GM18870 (cell line): ENCODE measurements at regions not wholly inside any gene's neighbourhood (a gene's known extent, or its start where the extent isn't known, plus 50 kb on each side); places are given as distances from the start of the nearest gene placed in this dataset.

Source experiments
- ATAC-seq: cut with Tn5 transposase; IDR thresholded peaks from one replicate; pipeline ENCODE4 v1.9.1; 2021; ENCODE audit warnings: moderate library complexity; ENCODE audit not compliant: unreplicated experiment

DNA sequence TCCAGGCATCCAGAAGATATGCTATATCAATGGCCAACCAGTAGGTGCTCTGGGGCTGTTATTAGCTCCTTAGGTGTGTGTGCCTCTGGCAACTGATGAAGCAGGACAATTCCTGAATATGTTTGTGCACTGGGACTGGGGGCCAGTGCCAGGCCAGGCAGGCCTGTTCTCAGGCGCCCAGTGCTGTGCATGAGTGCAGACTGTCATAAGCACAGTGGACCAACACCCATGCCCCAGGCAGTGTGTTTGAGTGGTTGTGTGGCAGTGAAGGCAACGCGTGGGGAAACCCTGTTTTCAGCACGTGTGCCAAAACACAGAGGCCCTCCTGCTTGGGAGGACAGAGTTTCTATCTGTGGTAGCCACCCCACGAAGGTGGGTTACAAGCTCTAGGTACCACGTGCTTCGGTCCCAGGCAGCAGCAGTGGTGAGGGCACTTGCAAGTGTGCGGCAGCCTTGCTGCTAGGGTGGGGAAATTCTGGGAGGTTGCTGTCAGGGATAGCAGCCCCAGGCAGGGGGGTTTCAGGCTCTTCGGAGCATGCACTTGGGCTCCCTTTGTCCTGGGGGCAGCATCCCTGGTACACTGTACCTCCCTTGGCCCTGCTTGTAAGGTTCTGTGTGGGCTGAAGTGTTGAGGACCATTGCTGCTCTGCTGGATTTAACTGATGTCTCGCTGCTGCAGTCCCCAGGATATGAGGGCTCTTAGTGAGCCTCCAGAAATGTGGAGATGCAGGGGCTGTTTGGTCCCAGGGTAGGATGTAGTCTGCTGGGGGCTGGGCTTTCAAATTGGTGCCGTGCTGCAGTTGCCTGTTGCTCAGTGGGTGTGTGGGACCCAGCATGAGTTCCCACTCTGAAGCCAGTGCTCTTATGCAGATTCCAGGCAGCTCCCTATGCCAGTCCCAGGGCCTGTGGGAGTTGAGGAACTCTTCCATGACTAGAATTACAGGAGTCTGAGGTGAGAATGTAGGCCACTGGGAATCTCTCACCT lies 280.9 kb downstream of the RPRM start:
- ATAC-seq, result no peak

DNA sequence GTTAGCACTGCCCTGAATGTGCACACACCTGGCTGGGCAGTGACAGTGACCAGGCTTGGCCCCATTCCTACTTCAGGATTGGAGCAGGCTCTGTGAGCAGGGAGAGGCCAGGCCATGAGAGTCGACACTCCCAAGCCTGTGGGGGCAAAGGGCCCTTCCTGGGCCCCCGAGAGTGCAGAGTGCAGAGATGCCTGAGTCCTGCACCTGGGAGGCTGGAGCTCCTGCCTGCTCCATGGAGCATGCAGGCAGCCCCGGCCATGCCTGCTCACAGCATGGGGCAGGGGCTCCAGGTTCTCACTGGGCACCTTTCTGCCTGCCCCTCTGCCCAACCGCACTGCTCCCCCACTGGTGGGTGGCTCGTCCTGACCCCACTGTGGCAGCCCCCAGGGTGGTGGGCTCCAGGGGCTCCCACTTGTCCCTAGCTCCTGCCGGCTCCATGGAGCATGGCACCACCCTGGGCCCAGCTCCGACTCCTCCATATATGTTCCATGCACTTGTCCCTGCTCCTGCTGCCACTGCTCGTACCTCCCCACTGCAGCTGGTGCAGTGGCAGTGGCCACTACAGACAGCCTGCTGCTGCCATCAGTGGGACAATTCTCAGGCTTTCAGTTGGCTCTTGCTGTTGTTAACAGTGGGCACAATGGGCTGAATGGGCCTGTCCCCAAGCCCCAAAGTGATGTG lies 282.0 kb downstream of the RPRM start:
- ATAC-seq, result no peak

DNA sequence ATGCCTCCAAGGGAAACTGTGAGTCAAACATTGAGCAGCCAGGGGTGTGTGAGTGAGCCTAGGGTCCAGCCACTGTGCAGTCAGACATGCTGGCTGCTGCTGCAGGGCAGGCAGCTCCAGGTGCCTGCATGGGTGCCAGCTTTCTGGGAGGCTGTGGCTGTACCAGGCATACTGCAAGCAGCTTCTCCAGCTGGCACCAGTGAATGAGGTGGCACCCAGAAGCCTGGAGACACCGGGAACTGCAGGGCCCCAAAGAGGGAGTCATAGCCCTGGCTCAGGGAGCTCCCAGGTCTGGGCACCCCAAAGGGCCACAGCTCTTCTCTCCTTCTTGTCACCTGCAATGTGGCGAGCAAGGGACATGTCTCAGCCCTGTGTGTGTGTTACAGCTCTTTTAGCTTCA lies 283.2 kb downstream of the RPRM start:
- no peak for ATAC-seq

DNA sequence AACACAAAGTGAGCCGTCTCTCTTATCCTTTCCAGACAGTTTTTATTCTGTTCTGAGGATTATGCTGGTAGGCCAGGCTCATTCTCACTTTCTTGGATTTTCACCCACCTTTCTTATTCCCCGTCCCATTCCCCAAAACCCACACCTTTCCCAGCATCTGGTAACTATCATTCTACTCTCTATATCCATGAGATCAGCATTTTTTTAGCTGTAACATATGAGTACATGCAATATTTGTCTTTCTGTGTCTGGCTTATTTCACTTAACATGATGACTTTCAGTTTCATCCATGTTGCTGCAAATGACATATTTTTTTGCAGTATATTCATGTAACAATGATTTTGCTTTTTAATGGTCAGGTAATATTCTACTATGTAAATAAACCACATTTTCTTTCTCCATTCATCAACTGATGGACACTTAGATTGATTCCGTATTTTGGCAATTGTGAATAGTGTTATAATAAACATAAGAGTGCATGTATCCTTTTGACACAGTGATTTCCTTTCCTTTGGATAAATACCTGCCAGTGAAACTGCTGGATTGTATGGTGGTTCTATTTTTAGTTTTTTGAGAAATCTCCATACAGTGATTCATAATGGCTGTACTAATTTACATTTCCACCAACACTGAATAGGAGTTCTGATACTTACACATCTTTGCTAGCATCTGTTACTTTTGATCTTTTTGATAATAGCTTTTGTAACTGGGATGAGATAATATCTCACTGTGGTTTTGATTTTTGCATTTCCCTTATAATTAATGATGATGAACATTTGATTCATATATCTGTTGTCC lies 289.3 kb downstream of the RPRM start:
- ATAC-seq, result no peak

DNA sequence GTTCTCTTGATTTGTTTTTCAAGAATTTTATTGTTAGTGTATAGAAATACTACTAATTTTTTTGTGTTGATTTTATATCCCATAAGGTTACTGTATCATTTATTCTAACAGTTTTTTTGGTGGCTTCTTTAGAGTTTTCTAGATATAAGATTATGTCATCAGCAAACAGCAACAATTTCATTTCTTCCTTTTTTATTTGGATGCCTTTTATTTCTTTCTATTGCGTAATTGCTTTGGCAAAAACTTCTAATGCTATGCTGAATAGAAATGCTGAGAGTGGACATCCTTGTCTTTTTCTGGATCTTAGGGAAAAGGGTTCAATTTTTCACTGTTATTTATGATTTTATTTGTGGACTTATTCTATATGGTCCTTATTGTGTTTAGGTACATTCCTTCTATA lies 298.8 kb downstream of the RPRM start:
- no peak for ATAC-seq

DNA sequence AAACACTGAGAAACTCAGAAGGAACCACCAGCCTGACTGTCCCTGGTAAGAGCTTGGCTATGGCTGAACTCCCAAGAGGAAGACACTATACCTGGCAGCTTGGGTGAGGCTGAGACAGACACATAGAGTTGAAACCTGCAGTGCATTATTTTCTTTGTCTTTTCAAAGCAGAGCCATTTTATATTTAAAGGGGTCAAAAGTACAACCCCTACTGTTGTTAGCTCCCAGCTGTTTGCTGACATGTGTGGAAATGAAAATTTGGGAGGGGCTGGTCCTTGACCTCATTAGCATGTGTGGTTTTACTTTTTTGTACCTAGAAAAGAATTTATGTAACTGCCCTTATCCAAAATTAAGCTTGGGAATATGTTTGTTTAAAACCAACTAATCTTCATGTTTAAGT lies 309.0 kb downstream of the RPRM start:
- no peak for ATAC-seq

DNA sequence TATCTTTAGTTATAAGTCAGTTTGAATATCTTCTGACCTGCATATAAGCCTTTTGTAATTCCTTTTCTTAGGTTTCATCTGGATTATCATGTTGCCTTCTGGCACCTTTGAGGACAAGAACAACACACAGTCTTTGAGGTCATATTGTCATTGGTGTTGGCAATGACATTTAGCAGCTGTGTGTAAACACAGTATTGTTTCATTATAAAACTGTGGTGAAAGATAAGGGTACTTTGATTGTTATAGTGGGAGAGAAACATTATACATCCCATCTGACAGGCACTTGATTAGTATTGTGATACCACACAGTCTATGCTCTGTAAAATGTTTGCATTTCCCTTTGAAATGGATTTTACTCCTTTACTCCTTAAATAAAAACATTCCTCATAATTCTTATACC lies 313.5 kb downstream of the RPRM start:
- ATAC-seq, result no peak

DNA sequence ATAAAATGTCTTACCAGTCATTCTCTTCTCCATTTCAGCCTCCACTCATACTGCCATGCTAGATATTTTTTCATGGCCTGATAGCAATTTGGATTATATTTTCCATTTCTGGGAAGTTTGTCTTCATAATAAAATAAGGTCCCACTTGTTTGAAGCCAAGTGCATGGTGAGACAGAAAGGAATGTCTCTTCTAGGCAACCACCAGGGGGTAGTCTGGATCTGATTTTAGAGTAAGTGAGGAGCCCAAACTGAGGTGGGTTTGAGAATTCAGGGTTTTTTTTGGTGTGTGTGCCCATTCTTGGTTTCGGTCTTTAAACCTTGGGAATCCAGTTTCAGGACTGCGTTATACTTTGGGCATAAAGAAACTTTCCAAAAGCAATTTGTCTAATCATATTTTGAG lies 315.5 kb downstream of the RPRM start:
- ATAC-seq, result no peak

DNA sequence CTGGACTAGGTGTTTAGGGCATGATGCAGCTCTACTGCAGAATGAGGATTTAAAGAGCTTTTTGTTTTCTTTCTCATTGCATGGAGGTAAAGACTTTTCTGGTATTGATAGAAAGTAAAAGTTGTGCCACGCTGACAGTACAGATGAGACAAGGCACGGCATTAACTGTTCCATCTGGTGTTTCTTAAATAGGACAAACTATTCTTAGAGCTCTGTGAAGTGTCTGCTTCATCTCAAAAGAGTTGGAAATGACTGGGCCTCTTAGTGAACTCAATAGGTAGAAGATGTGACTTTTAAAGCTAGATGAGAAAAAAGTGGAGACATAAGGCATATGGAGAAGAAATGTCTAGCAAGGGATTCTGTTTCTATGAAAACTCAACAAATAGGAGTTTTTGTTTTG lies 321.8 kb downstream of the RPRM start:
- no peak for ATAC-seq

DNA sequence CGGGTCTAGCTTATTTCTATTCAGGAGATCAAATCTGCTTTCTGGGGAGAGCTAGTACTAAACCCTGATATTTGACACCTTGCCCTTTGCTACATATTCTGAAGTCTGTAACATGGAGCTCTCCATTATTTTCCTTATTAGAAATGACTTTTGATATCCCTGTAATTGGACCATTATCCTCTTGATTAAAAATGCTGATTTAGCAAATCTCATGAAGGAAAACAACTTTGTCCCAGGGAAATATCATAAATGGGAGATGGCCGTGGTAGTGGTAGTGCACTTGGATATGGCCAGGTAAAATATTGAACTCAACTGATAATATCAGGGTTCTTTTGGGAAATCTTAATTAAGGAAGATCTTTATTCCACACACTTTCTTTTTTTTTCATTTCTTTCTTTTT lies 326.5 kb downstream of the RPRM start:
- no peak for ATAC-seq

DNA sequence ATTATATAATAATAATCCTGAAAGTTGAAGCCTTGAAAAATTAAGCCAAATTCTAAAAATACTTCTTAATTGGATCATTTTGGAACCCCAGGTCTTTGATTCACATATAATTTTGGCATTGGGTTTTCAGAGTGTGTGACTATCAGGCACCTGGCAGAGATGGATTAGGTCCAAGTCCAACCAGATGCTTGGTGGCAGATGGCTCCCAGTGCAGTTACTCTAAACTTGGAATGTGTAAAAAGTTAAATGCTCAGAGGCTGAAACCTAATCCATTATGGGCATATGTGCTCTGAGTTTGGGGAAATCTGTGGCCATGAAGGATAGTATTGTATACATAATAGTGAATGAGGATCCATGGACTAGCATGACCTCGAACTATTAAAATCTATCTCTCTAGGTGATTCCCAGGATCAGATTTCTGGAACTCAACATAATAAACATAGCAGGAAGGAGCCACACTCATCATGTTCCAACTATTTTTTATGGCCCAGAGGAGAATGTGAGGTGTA lies 333.0 kb downstream of the RPRM start:
- no peak for ATAC-seq

DNA sequence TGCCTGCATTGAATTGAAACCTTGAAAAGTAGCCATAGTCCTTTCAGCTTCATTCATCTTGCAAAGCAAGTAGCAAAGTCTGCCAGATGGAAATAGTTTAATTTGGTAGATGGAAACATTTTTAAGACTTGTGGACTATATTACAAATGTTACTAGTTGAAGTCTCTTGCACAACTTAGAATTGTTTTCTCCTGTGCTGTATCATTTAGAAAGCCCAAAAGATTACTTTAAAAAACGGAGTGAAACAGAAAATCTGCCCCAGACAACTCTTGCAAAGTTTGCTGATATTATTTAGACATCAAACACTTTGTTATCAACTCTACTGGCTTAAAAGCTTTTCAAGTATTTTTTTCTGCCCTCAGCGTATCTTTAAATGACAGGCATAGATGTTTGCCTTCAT lies 335.0 kb downstream of the RPRM start:
- no peak for ATAC-seq

DNA sequence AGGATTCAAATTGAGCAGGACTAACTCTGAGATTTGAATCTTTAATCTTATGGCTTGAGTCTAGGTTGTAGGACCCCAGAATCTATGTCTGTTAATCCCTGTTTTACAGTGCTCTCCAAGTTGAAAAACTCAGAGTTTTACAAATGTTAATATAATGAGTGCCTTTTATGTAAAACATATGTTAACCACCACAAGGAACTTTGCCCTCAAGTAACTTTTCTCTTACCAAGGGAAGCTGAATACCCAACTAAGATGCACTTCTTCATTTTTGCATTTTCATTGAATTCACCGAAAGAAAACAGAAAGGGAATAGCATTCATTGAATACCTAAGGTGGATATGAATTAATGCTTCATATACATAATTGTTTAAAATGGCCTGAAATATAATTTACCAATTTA lies 338.1 kb downstream of the RPRM start:
- ATAC-seq, result no peak

DNA sequence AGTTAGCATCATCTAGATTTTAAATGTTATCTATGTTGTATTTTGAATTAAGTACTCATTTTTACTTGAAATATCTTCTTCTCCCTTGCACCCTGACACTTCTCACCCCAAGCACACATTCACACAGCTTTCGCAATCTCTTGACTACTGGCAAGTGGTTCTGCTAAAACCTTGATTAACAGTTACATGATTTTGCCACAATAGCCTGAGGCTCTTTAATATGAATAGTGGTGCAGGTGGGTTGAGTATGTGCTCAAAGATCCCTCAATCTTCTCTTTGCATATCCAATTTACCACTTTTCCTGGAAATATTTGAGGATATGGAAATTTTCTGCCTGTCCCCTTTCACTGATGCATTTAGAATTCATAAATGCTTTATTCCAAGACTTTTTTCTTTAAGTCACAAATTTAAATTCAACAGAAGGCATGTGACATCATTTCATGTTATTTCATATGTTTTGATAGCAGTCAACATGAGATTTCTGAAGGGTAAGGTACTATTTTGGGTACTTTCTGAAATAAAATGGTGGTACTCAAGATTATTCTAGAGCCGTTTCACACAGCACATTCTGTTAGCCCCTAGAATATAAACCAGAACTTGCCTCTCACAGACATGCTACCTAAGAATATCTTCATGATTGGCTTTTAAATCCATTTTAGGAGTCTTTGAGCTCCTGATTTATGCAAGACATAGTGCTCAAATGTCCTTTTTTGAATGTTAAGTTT lies 339.7 kb downstream of the RPRM start:
- no peak for ATAC-seq

DNA sequence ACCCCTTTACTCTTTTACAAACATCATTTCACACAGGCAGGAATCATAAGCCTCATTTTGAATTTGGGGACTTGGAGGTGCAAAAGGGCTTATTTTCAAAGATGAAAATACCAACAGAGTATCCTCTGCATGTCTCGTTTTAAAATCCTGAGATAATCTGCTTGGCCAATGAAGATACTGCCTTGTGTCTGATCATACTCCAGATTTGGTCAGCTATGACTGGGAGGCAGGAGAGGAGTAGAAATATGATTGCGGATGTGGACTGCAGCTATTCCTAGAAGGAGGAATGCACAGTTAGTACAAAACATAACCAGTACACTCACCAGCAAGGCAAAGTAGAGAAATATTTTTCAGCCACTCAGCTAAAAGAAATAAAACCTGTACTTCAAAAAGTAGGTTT lies 342.3 kb downstream of the RPRM start:
- ATAC-seq, result no peak

DNA sequence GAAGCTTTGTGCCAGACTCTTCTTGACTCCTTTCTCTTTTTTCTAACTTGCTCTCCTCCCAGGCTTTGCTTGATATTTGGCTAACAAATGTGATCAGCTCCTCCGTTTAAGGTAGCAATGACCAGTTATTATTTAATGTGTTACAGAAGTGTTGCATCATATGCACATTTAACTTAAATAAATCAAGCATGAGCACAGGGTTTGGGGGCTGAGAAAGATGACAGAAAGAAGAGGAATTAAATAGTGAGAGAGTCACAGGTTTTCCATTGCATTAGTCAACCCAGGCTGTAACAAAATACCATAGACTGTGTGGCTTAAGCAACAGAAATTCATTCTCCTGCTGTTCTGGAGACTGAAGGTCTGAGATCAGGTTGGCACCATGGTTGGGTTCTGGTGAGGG lies 343.8 kb downstream of the RPRM start:
- no peak for ATAC-seq

DNA sequence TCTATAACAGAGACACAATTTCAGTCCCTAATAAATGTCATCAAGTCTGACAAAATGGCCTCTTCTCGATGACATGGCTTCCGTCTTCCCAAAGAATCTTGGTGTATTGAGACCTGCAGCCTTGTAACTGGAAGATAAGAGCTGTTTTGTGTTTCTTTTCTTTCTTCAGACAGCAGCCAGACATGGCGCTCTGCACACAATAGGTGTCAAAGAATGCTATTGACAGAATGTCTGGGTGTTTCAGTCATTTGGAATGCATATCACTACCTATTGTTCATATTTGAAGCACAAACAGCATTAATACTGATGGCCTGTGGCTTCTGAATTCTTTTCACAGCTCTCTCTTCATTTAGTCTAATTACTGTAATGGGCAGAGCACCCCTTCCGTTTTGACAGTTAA lies 344.8 kb downstream of the RPRM start:
- no peak for ATAC-seq

DNA sequence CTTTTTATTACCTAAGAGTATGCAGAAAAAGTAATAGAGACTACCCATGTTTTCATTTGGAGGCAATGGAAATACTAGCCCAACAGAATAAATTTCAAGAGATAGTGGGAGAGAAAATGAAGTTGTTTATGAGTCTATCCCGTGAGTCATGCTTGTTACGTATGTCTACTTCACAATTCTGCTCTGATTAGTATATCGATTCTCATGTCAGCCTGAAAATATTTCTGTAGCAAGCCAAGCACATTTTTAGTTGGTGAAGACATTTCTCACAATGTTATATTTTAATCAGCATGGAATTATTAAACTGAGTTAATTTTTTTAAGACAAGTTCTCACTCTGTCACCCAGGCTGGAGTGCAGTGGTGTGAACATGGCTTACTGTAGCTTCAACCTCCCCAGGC lies 346.1 kb downstream of the RPRM start:
- no peak for ATAC-seq

DNA sequence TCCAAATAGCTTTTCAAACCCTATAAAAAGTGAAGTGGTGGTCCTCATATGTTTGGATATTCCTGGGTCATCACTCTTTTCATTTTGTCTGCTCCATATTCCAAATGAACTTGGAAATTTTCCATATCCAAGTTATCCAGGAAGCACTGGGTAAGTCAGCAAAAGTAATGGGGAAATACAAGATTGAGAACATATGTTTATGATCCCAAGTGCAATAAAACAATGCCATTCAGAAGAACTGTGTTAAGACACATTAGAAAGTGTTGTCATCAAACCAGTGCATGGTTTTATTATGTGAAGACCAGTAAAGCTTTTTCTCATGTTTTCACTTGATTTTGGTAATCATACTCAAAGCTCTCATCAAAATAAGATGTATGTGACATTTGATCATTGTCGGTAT lies 363.4 kb downstream of the RPRM start:
- no peak for ATAC-seq

DNA sequence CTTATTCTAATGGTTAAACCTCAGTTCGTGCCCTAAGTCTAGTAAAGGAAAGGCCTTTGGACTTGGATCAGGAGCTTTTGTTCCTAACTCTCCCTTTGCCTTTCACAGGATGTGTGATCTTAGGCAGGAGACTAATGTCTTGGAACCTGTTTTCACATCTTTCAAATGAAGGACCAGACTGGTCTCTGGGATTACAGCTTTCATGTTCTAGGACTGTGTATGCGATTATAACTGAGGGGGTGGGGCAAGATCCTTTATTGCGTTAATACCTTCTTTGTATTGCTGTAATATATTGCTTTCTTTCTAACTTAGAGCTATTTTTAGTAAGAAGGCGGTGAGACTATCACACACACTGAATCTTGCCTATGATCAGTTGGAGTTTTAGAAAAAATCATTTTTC lies 368.1 kb downstream of the RPRM start:
- no peak for ATAC-seq

DNA sequence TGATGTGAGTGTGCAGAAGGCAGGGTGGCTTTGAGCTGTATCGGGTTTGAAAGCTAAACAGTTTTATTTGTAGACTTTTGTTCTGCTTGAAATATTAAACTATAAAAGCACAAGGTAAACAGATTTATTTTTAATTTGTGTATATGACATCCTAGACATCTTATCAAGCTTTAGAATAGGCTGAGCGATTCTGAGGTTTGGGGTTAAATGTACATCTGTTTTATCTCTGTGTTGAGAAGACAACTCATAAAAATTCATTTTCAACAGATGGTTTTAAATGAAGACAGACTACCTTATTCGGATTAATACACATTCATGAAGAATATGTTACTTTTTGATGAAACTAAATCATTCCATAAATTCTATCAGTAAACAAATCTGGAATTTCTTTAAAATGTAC lies 368.8 kb downstream of the RPRM start:
- no peak for ATAC-seq
